Adrenal gland (tissue), 5 donors: ENCODE measurements at regions not wholly inside any gene's neighbourhood (a gene's known extent, or its start where the extent isn't known, plus 50 kb on each side); places are given as distances from the start of the nearest gene placed in this dataset.

ENCODE experiments used
- CTCF ChIP-seq, 6 experiments: fragments of 450-650 bp in 4 of 6; fragments of 200-600 bp in 2 of 6; sonication (generic) in 1 of 6; IDR thresholded peaks; 1 replicate in 5 of 6; 2 replicates in 1 of 6; pipeline versions ENCODE4 v1.5.1 to v1.8.0; 2016 to 2021; ENCODE audit warnings: antibody characterized with exemption in 6 of 6, mild to moderate bottlenecking in 2 of 6, moderate library complexity in 1 of 6
- POLR2A ChIP-seq, 2 donors: fragments of 450-650 bp; IDR thresholded peaks; one replicate each; pipeline ENCODE4 v1.6.1; 2017; ENCODE audit warnings: antibody characterized with exemption in 2 of 2, mild to moderate bottlenecking in 2 of 2, moderate library complexity in 1 of 2
- donor health status: DM: no; HTN: no; CAD: no.

GRCh38 chr4:144862210-144862609 lies 216.3 kb downstream of the HHIP start:
- TF ChIP-seq CTCF (IDR thresholded peaks at IDR 0.05) (no peak), POLR2A (IDR thresholded peaks at IDR 0.05) (no peak)
